ENCODE measurements at regions not wholly inside any gene's neighbourhood (a gene's known extent, or its start where the extent isn't known, plus 50 kb on each side); places are given as distances from the start of the nearest gene placed in this dataset.

DNA sequence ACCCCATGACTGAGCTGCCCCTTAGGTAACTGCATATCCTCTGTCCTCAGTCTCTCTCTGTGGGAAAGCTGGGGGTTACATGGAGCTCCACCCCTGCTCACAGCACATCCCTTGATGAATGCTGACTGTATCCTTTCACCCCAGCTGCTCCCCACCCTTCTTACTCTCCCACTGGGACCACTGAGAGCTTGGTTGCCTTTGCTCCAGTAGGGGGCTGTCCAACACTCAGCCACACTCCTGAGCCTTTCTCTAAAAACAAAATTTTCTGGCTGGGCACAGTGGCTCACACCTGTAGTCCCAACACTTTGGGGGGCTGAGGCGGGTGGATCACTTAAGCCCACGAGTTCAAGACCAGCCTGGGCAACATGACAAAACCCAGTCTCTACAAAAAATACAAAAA lies 55.4 kb upstream of the EPCAM start:
- TF ChIP-seq EZH2 (IDR thresholded peaks at IDR 0.05; ENCODE audit: low read length), result no peak
- TF ChIP-seq, protein P1, sequence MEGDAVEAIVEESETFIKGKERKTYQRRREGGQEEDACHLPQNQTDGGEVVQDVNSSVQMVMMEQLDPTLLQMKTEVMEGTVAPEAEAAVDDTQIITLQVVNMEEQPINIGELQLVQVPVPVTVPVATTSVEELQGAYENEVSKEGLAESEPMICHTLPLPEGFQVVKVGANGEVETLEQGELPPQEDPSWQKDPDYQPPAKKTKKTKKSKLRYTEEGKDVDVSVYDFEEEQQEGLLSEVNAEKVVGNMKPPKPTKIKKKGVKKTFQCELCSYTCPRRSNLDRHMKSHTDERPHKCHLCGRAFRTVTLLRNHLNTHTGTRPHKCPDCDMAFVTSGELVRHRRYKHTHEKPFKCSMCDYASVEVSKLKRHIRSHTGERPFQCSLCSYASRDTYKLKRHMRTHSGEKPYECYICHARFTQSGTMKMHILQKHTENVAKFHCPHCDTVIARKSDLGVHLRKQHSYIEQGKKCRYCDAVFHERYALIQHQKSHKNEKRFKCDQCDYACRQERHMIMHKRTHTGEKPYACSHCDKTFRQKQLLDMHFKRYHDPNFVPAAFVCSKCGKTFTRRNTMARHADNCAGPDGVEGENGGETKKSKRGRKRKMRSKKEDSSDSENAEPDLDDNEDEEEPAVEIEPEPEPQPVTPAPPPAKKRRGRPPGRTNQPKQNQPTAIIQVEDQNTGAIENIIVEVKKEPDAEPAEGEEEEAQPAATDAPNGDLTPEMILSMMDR (optimal IDR thresholded peaks at IDR 0.05 in 1 of 3, IDR thresholded peaks at IDR 0.05 in 1 of 3, conservative IDR thresholded peaks at IDR 0.05 in 1 of 3; ENCODE audit: extremely low read depth in 1 of 3, insufficient read depth in 2 of 3, low read length in 3 of 3), result no peak
